K562 (cell line): ENCODE measurements at regions not wholly inside any gene's neighbourhood (a gene's known extent, or its start where the extent isn't known, plus 50 kb on each side); places are given as distances from the start of the nearest gene placed in this dataset.

Experiments
- ATAC-seq: fragments of 200-7000 bp; cut with Tn5 transposase; 3 replicates; pipeline ENCODE4 v1.9.1; 2020; ENCODE audit warnings: moderate library complexity
- BruUV-seq: library from RNA; stranded (reverse); fragments of 400-500 nt; replicated peaks from 2 replicates; lab custom pipeline; 2021; lab: Mats Ljungman, UMichigan
- CTCF ChIA-PET: fragments of 300-600 bp; formaldehyde crosslinking; extraction: SDS; loops from one replicate; lab custom pipeline; 2021; ENCODE audit warnings: low intra/inter-chr PET ratio; lab: Yijun Ruan, JAX
- POLR2A ChIA-PET: fragments of 300-600, 350-650 bp; sonication (Branson Sonifier 250); formaldehyde crosslinking; extraction: SDS; loops from one replicate; lab custom pipeline; 2021; ENCODE audit warnings: antibody characterized with exemption, inconsistent platforms; lab: Yijun Ruan, JAX
- DNase-seq, 4 experiments: peaks; one replicate each; pipeline versions ENCODE4 v3.0.0 to v3.0.0-alpha.2; 2011 to 2018; ENCODE audit warnings: low spot score in 3 of 4, mixed read lengths in 3 of 4; ENCODE audit errors: extremely low read depth in 1 of 4
- FAIRE-seq: peaks from 2 replicates; lab custom pipeline; 2011; peaks lifted over from hg19 to GRCh38; lab: Jason Lieb, UNC
- H2AFZ ChIP-seq: 2 replicates; pipeline ENCODE4 v1.6.0; 2011; ENCODE audit warnings: low read depth, low read length, control low read depth, inconsistent platforms
- H3K27ac ChIP-seq: fragments of 200-600 bp; 3 replicates; pipeline ENCODE4 v1.8.0; 2011; ENCODE audit warnings: low read depth, mild to moderate bottlenecking, control low read depth, inconsistent platforms, low read length, moderate library complexity, mixed read lengths; ENCODE audit errors: extremely low read depth
- H3K27me3 ChIP-seq, 2 experiments: fragments of 300-600 bp in 1 of 2; 2 replicates in 1 of 2; 3 replicates in 1 of 2; pipeline versions ENCODE4 v1.6.0 to v1.8.0; 2011; ENCODE audit warnings: inconsistent platforms in 2 of 2, low read length in 2 of 2, mild to moderate bottlenecking in 1 of 2, mixed read lengths in 1 of 2, moderate library complexity in 1 of 2; ENCODE audit not compliant: control insufficient read depth in 2 of 2, insufficient read depth in 2 of 2
- H3K36me3 ChIP-seq: fragments of 300-600 bp; 3 replicates; pipeline ENCODE4 v1.8.0; 2011; ENCODE audit warnings: mild to moderate bottlenecking, low read length, inconsistent platforms; ENCODE audit not compliant: control insufficient read depth, insufficient read depth
- H3K4me1 ChIP-seq, 2 experiments: fragments of 200-600 bp in 1 of 2; replicated peaks in 1 of 2; 2 replicates in 1 of 2; 3 replicates in 1 of 2; pipeline versions ENCODE4 v1.5.1 to v1.8.0; 2011; ENCODE audit warnings: inconsistent platforms in 2 of 2, low read length in 2 of 2, mild to moderate bottlenecking in 1 of 2, mixed read lengths in 1 of 2, moderate library complexity in 1 of 2; ENCODE audit not compliant: control insufficient read depth in 2 of 2, insufficient read depth in 2 of 2
- H3K4me2 ChIP-seq: 2 replicates; pipeline ENCODE4 v1.6.1; 2011; ENCODE audit warnings: low read length, control low read depth, inconsistent platforms, mixed read lengths; ENCODE audit not compliant: insufficient read depth
- H3K4me3 ChIP-seq: fragments of 200-600 bp; sonication (generic), shearing (Covaris generic); 2 replicates; pipeline ENCODE4 v1.5.1; 2016; ENCODE audit warnings: control low read depth, inconsistent platforms
- H3K79me2 ChIP-seq: fragments of 200-600 bp; 3 replicates; pipeline ENCODE4 v1.8.0; 2011; ENCODE audit warnings: low read length, inconsistent platforms; ENCODE audit not compliant: control insufficient read depth, insufficient read depth
- H3K9ac ChIP-seq, 2 experiments: 2 replicates each; pipeline versions ENCODE4 v1.6.0 to v1.6.1; 2011; ENCODE audit warnings: low read depth in 2 of 2, low read length in 2 of 2, control low read depth in 1 of 2, inconsistent platforms in 1 of 2, mild to moderate bottlenecking in 1 of 2, mixed read lengths in 1 of 2; ENCODE audit not compliant: insufficient read depth in 1 of 2
- H3K9me1 ChIP-seq: one replicate; pipeline ENCODE4 v1.6.0; 2011; ENCODE audit warnings: inconsistent platforms, mild to moderate bottlenecking, low read length, moderate library complexity; ENCODE audit not compliant: control insufficient read depth, insufficient read depth
- H3K9me3 ChIP-seq: replicated peaks from 2 replicates; pipeline ENCODE4 v1.5.1; 2011; ENCODE audit warnings: low read depth, low read length, inconsistent platforms; ENCODE audit not compliant: control insufficient read depth, insufficient read depth
- H4K20me1 ChIP-seq: replicated peaks from 2 replicates; pipeline ENCODE4 v1.6.1; 2011; ENCODE audit warnings: low read length, inconsistent platforms, mixed read lengths; ENCODE audit not compliant: control insufficient read depth, insufficient read depth
- BRF1 ChIP-seq: IDR thresholded peaks from 3 replicates; pipeline ENCODE4 v1.6.1; 2011; ENCODE audit warnings: borderline replicate concordance, mild to moderate bottlenecking; ENCODE audit not compliant: insufficient read length; ENCODE audit errors: extremely low read depth
- MED1 ChIP-seq: sonication (generic); formaldehyde crosslinking; IDR thresholded peaks from 2 replicates; pipeline ENCODE4 v1.8.1; 2023; ENCODE audit warnings: missing genetic modification reagents, borderline replicate concordance
- MTA3 ChIP-seq: fragments of 450-650 bp; formaldehyde crosslinking; IDR thresholded peaks from 2 replicates; pipeline ENCODE4 v1.6.1; 2017; ENCODE audit warnings: mild to moderate bottlenecking, borderline replicate concordance
- NFIC ChIP-seq: fragments of 450-650 bp; IDR thresholded peaks from 2 replicates; pipeline ENCODE4 v1.6.1; 2017; ENCODE audit warnings: mild to moderate bottlenecking, inconsistent platforms
- NR1H2 ChIP-seq: sonication (generic); formaldehyde crosslinking; IDR thresholded peaks from 2 replicates; pipeline ENCODE4 v1.4.0; 2020; ENCODE audit warnings: mild to moderate bottlenecking, missing genetic modification reagents
- ZFP1 ChIP-seq: fragments of 450-650 bp; formaldehyde crosslinking; IDR thresholded peaks from 2 replicates; pipeline ENCODE4 v1.4.0; 2020; ENCODE audit warnings: mild to moderate bottlenecking, mixed read lengths
- ZNF212 ChIP-seq: fragments of 450-650 bp; formaldehyde crosslinking; IDR thresholded peaks from 2 replicates; pipeline ENCODE4 v1.4.0; 2020; ENCODE audit warnings: mild to moderate bottlenecking
- ZNF316 ChIP-seq: fragments of 450-650 bp; IDR thresholded peaks from 2 replicates; pipeline ENCODE4 v1.6.1; 2016
- WGBS: fragments of 100-300 bp; shearing (Covaris generic); methylation state at CpG from one replicate; pipeline ENCODE4 v1.1.6; 2016; ENCODE audit warnings: low coverage, mixed read lengths; ENCODE audit not compliant: insufficient coverage; ENCODE audit errors: missing lambda C conversion rate; 5-methylcytosine and 5-hydroxymethylcytosine counted together
- in situ Hi-C: fragments of 300-500 bp; cut with MboI; formaldehyde crosslinking; loops from 4 replicates; pipeline ENCODE4 v1.15.0; 2018; ENCODE audit warnings: inconsistent platforms, mixed read lengths
- intact Hi-C: fragments of 100-400 bp; cut with micrococcal nuclease; formaldehyde crosslinking; loops from 2 replicates; pipeline ENCODE4 v1.14.2; 2022
- TF ChIP-seq, protein P1 (sequence below): sonication (generic); formaldehyde crosslinking; IDR thresholded peaks from 2 replicates; pipeline ENCODE4 v1.8.0; 2022; ENCODE audit warnings: mild to moderate bottlenecking, missing genetic modification reagents
- TF ChIP-seq, protein P2 (sequence below), 2 experiments: fragments of 450-650 bp; IDR thresholded peaks; 2 replicates each; pipeline ENCODE4 v1.6.1; 2018; ENCODE audit warnings: mild to moderate bottlenecking in 2 of 2, low read depth in 1 of 2; ENCODE audit not compliant: partially characterized antibody in 2 of 2

DNA sequence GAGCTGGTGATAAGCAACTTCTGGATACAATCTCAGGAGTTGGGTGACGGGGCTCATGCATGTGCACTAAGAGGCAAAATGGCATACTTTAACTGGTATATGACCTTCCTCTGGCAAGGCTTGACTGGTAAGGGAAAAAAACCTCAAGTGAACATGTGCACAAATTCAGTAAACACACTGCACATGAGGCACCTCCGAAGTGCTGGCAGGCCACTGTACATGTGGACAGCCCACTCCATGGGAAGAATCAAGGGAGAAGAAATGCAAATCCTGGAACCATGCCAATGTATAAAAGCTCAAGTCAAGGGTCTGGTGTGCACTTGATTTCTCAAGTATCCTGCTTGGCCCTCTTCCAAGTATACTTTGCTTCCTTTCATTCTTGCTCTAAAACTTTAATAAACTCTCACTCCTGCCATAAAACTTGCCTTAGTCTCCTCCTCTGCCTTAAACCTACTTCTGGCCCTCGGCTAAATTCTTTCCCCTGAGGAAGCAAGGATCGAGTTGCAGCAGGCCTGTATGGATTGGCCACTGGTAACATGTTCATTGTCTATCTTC is 167.2 kb downstream of the RAMP3 start:
- no peak for FAIRE-seq

GRCh38 chr7:45325378-45325777 is 167.8 kb downstream of the RAMP3 start:
- Histone ChIP-seq H3K27ac (no peak overlapping the region), H2AFZ (peak overlapping the region; percentile 7; the same call in 1 of the 2 replicates), H3K36me3 (no peaks in the 10 kb centered on the region), H3K4me3 (no peak overlapping the region), H3K9me1 (no peaks in the 10 kb centered on the region), H3K4me2 (no peak overlapping the region), H3K4me1 (no peaks in the 10 kb centered on the region), H3K27me3 (no peaks in the 10 kb centered on the region; a peak in 1 of 5 replicates), H3K9me3 (no peaks in the 10 kb centered on the region), H3K9ac (no peak overlapping the region), H3K79me2 (no peaks in the 10 kb centered on the region), H4K20me1 (no peaks in the 10 kb centered on the region)
- ChIA-PET CTCF (no interaction called here), POLR2A (no interaction called here)
- FAIRE-seq (peak; percentile 68), ATAC-seq (peak; percentile 91), DNase-seq (peak; percentile 35 to 43 (median 42))
- no TSS peak for BruUV-seq
- intact Hi-C loops (no loop called here), in situ Hi-C loops (no loop called here)
- WGBS, result 4% methylated on average over 3 of the region's 3 CpGs
- TF ChIP-seq NR1H2 (CRISPR knock-in tag), result no peak
- no peak for TF ChIP-seq ZNF212 (CRISPR knock-in tag)
- no peak for TF ChIP-seq BRF1
- TF ChIP-seq MTA3, result no peak
- TF ChIP-seq ZNF316, result peak; percentile 62
- TF ChIP-seq, protein P1, sequence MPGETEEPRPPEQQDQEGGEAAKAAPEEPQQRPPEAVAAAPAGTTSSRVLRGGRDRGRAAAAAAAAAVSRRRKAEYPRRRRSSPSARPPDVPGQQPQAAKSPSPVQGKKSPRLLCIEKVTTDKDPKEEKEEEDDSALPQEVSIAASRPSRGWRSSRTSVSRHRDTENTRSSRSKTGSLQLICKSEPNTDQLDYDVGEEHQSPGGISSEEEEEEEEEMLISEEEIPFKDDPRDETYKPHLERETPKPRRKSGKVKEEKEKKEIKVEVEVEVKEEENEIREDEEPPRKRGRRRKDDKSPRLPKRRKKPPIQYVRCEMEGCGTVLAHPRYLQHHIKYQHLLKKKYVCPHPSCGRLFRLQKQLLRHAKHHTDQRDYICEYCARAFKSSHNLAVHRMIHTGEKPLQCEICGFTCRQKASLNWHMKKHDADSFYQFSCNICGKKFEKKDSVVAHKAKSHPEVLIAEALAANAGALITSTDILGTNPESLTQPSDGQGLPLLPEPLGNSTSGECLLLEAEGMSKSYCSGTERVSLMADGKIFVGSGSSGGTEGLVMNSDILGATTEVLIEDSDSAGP (CRISPR knock-in tag), result no peak
- no peak for TF ChIP-seq MED1 (CRISPR knock-in tag)
- TF ChIP-seq, protein P2, sequence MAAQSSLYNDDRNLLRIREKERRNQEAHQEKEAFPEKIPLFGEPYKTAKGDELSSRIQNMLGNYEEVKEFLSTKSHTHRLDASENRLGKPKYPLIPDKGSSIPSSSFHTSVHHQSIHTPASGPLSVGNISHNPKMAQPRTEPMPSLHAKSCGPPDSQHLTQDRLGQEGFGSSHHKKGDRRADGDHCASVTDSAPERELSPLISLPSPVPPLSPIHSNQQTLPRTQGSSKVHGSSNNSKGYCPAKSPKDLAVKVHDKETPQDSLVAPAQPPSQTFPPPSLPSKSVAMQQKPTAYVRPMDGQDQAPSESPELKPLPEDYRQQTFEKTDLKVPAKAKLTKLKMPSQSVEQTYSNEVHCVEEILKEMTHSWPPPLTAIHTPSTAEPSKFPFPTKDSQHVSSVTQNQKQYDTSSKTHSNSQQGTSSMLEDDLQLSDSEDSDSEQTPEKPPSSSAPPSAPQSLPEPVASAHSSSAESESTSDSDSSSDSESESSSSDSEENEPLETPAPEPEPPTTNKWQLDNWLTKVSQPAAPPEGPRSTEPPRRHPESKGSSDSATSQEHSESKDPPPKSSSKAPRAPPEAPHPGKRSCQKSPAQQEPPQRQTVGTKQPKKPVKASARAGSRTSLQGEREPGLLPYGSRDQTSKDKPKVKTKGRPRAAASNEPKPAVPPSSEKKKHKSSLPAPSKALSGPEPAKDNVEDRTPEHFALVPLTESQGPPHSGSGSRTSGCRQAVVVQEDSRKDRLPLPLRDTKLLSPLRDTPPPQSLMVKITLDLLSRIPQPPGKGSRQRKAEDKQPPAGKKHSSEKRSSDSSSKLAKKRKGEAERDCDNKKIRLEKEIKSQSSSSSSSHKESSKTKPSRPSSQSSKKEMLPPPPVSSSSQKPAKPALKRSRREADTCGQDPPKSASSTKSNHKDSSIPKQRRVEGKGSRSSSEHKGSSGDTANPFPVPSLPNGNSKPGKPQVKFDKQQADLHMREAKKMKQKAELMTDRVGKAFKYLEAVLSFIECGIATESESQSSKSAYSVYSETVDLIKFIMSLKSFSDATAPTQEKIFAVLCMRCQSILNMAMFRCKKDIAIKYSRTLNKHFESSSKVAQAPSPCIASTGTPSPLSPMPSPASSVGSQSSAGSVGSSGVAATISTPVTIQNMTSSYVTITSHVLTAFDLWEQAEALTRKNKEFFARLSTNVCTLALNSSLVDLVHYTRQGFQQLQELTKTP (IDR thresholded peaks at IDR 0.05; ENCODE audit: low read depth in 1 of 2, partially characterized antibody in 2 of 2), result no peak

More for the DNA sequence above, 167.2 kb downstream of the RAMP3 start:
- Histone ChIP-seq H4K20me1 (no peaks in the 10 kb centered on the region), H3K4me2 (no peak overlapping the region), H2AFZ (no peak overlapping the region), H3K27me3 (no peaks in the 10 kb centered on the region; a peak in 1 of 5 replicates), H3K9me1 (no peaks in the 10 kb centered on the region), H3K27ac (no peak overlapping the region), H3K4me1 (no peaks in the 10 kb centered on the region), H3K36me3 (no peaks in the 10 kb centered on the region), H3K9me3 (no peaks in the 10 kb centered on the region), H3K9ac (no peak overlapping the region), H3K79me2 (no peaks in the 10 kb centered on the region), H3K4me3 (no peak overlapping the region)
- DNase-seq (no peak), ATAC-seq (no peak)
- ChIA-PET POLR2A (no interaction called here), CTCF (no interaction called here)
- 3% methylated on average over 4 of the region's 4 CpGs for WGBS
- TF ChIP-seq NFIC (peak; percentile 73), ZFP1 (CRISPR knock-in tag) (no peak)
- intact Hi-C loops, result no loop called here
- in situ Hi-C loops, result no loop called here
- BruUV-seq, result no TSS peak
